HCEC 1CT (cell line): ENCODE measurements at regions not wholly inside any gene's neighbourhood (a gene's known extent, or its start where the extent isn't known, plus 50 kb on each side); places are given as distances from the start of the nearest gene placed in this dataset.
"Not testable (repeated sequence)": the region's sequence is repeated elsewhere in the genome, so short reads cannot be mapped to it uniquely, and the experiment has no call there.

Experiments
- DNase-seq: peaks from one replicate; pipeline ENCODE4 v3.0.0-alpha.2; 2017

- DNase-seq = not testable (repeated sequence)
Observed at GRCh38 chrX:5289949-5290348, 938.7 kb downstream of the NLGN4X start.

- no peak for DNase-seq
Observed at GRCh38 chrX:5278908-5279307, 949.8 kb downstream of the NLGN4X start.

- no peak for DNase-seq
Observed at GRCh38 chrX:5265324-5265850, 963.3 kb downstream of the NLGN4X start.

- DNase-seq = no peak
Observed at GRCh38 chrX:5250106-5250505, 978.6 kb downstream of the NLGN4X start.

- DNase-seq = no peak
Observed at GRCh38 chrX:5242091-5242790, 986.4 kb downstream of the NLGN4X start.

- no peak for DNase-seq
Observed at GRCh38 chrX:5236749-5237148, 991.9 kb downstream of the NLGN4X start.

GRCh38 chrX:5236096-5236495 lies 992.6 kb downstream of the NLGN4X start:
- no peak for DNase-seq

GRCh38 chrX:5233830-5234229 lies 994.8 kb downstream of the NLGN4X start:
- DNase-seq = no peak

- no peak for DNase-seq
Observed at GRCh38 chrX:5220421-5220820, 1008.2 kb downstream of the NLGN4X start.

- DNase-seq = no peak
Observed at GRCh38 chrX:5194806-5195205, 1033.9 kb downstream of the NLGN4X start.

- DNase-seq = no peak
Observed at GRCh38 chrX:5180135-5180741, 1048.4 kb downstream of the NLGN4X start.

- no peak for DNase-seq
Observed at GRCh38 chrX:5176766-5177165, 1051.9 kb downstream of the NLGN4X start.

- no peak for DNase-seq
Observed at GRCh38 chrX:5163663-5164062, 1065.0 kb downstream of the NLGN4X start.

GRCh38 chrX:5155301-5155700 lies 1073.4 kb downstream of the NLGN4X start:
- no peak for DNase-seq

GRCh38 chrX:5145957-5146356 lies 1082.7 kb downstream of the NLGN4X start:
- DNase-seq = no peak

- DNase-seq = no peak
Observed at GRCh38 chrX:5142644-5143043, 1086.0 kb downstream of the NLGN4X start.

- no peak for DNase-seq
Observed at GRCh38 chrX:5122181-5122678, 1106.4 kb downstream of the NLGN4X start.

- no peak for DNase-seq
Observed at GRCh38 chrX:5117816-5118215, 1110.9 kb downstream of the NLGN4X start.

- no peak for DNase-seq
Observed at GRCh38 chrX:5113128-5113527, 1115.5 kb downstream of the NLGN4X start.

GRCh38 chrX:5100004-5100403 lies 1128.7 kb downstream of the NLGN4X start:
- DNase-seq = no peak

GRCh38 chrX:5086388-5086787 lies 1142.3 kb downstream of the NLGN4X start:
- no peak for DNase-seq

GRCh38 chrX:5084279-5084678 lies 1144.4 kb downstream of the NLGN4X start:
- DNase-seq = no peak

- DNase-seq = no peak
Observed at GRCh38 chrX:5082705-5083104, 1146.0 kb downstream of the NLGN4X start.

- no peak for DNase-seq
Observed at GRCh38 chrX:5080791-5081190, 1147.9 kb downstream of the NLGN4X start.
